H9 (cell line): ENCODE measurements at regions not wholly inside any gene's neighbourhood (a gene's known extent, or its start where the extent isn't known, plus 50 kb on each side); places are given as distances from the start of the nearest gene placed in this dataset.
"Not testable (repeated sequence)": the region's sequence is repeated elsewhere in the genome, so short reads cannot be mapped to it uniquely, and the experiment has no call there.

Source experiments
- DNase-seq: peaks from one replicate; pipeline ENCODE4 v3.0.0-alpha.2; 2017
- H2AFZ ChIP-seq: one replicate; pipeline ENCODE4 v1.6.1; 2013; ENCODE audit warnings: mild to moderate bottlenecking, low read length, control low read depth, moderate library complexity
- H2AK5ac ChIP-seq: 2 replicates; pipeline ENCODE4 v1.6.1; 2013; ENCODE audit warnings: low read length, control low read depth, mixed read lengths; ENCODE audit not compliant: insufficient read length
- H2BK120ac ChIP-seq: one replicate; pipeline ENCODE4 v1.6.1; 2013; ENCODE audit warnings: low read depth, mild to moderate bottlenecking, low read length, control low read depth, inconsistent platforms; ENCODE audit not compliant: poor library complexity, severe bottlenecking
- H2BK12ac ChIP-seq: 2 replicates; pipeline ENCODE4 v1.6.1; 2013; ENCODE audit warnings: low read length, control low read depth, mixed read lengths, low read depth; ENCODE audit not compliant: insufficient read length
- H2BK15ac ChIP-seq: 2 replicates; pipeline ENCODE4 v1.6.1; 2013; ENCODE audit warnings: low read depth, low read length, control low read depth
- H2BK20ac ChIP-seq: one replicate; pipeline ENCODE4 v1.6.1; 2013; ENCODE audit warnings: low read depth, mild to moderate bottlenecking, low read length, control low read depth, inconsistent platforms; ENCODE audit not compliant: poor library complexity, severe bottlenecking
- H2BK5ac ChIP-seq: 2 replicates; pipeline ENCODE4 v1.6.1; 2013; ENCODE audit warnings: low read length, control low read depth, mixed read lengths; ENCODE audit not compliant: insufficient read length
- H3K14ac ChIP-seq: 2 replicates; pipeline ENCODE4 v1.6.1; 2013; ENCODE audit warnings: low read length, control low read depth; ENCODE audit not compliant: insufficient read depth
- H3K18ac ChIP-seq: 2 replicates; pipeline ENCODE4 v1.6.1; 2013; ENCODE audit warnings: low read depth, mild to moderate bottlenecking, mixed read lengths, low read length, control low read depth; ENCODE audit not compliant: insufficient read length
- H3K23ac ChIP-seq: 2 replicates; pipeline ENCODE4 v1.6.1; 2013; ENCODE audit warnings: low read length, control low read depth, mixed read lengths, low read depth; ENCODE audit not compliant: insufficient read length
- H3K23me2 ChIP-seq: 2 replicates; pipeline ENCODE4 v1.6.1; 2013; ENCODE audit warnings: low read depth, mild to moderate bottlenecking, mixed read lengths, low read length, control low read depth; ENCODE audit not compliant: insufficient read length, poor library complexity, severe bottlenecking
- H3K27ac ChIP-seq: 2 replicates; pipeline ENCODE4 v1.5.1; 2013; ENCODE audit warnings: low read length, control low read depth, mixed read lengths, low read depth; ENCODE audit not compliant: insufficient read length
- H3K27me3 ChIP-seq: 2 replicates; pipeline ENCODE4 v1.6.1; 2013; ENCODE audit warnings: low read length, control low read depth, inconsistent platforms; ENCODE audit not compliant: insufficient read depth
- H3K4ac ChIP-seq: 2 replicates; pipeline ENCODE4 v1.6.1; 2013; ENCODE audit warnings: low read depth, mild to moderate bottlenecking, control low read depth, inconsistent platforms, low read length, moderate library complexity
- H3K4me1 ChIP-seq: 2 replicates; pipeline ENCODE4 v1.6.1; 2013; ENCODE audit warnings: low read length, control low read depth, inconsistent platforms; ENCODE audit not compliant: insufficient read depth
- H3K4me2 ChIP-seq: 2 replicates; pipeline ENCODE4 v1.6.1; 2013; ENCODE audit warnings: low read length, control low read depth, mixed read lengths; ENCODE audit not compliant: insufficient read length, insufficient read depth
- H3K56ac ChIP-seq: 2 replicates; pipeline ENCODE4 v1.6.1; 2013; ENCODE audit warnings: low read depth, mild to moderate bottlenecking, mixed read lengths, low read length, control low read depth; ENCODE audit not compliant: insufficient read length
- H3K79me1 ChIP-seq: 2 replicates; pipeline ENCODE4 v1.6.1; 2013; ENCODE audit warnings: low read depth, mild to moderate bottlenecking, moderate library complexity, low read length, control low read depth, inconsistent platforms; ENCODE audit not compliant: insufficient read depth, poor library complexity, severe bottlenecking
- H3K79me2 ChIP-seq: 2 replicates; pipeline ENCODE4 v1.6.1; 2013; ENCODE audit warnings: low read length, control low read depth, inconsistent platforms; ENCODE audit not compliant: insufficient read depth
- H3K9ac ChIP-seq: 2 replicates; pipeline ENCODE4 v1.6.1; 2013; ENCODE audit warnings: low read length, control low read depth, mixed read lengths; ENCODE audit not compliant: insufficient read length; ENCODE audit errors: extremely low read depth
- H3K9me3 ChIP-seq: one replicate; pipeline ENCODE4 v1.6.1; 2013; ENCODE audit warnings: low read depth, low read length, inconsistent platforms; ENCODE audit not compliant: control insufficient read depth
- H3T11ph ChIP-seq: one replicate; pipeline ENCODE4 v1.6.1; 2013; ENCODE audit warnings: mild to moderate bottlenecking, low read length, control low read depth, inconsistent platforms
- H4K20me1 ChIP-seq: one replicate; pipeline ENCODE4 v1.6.1; 2013; ENCODE audit not compliant: control insufficient read depth, insufficient read length, insufficient read depth
- H4K5ac ChIP-seq: 2 replicates; pipeline ENCODE4 v1.6.1; 2013; ENCODE audit warnings: low read depth, mild to moderate bottlenecking, mixed read lengths, low read length, control low read depth; ENCODE audit not compliant: insufficient read length
- H4K8ac ChIP-seq: replicated peaks from 2 replicates; pipeline ENCODE4 v1.6.1; 2013; ENCODE audit warnings: low read length, control low read depth, mixed read lengths, low read depth; ENCODE audit not compliant: insufficient read length
- H4K91ac ChIP-seq: 2 replicates; pipeline ENCODE4 v1.6.1; 2013; ENCODE audit warnings: low read depth, mild to moderate bottlenecking, moderate library complexity, mixed read lengths, low read length, control low read depth; ENCODE audit not compliant: insufficient read length
- H3K27ac Mint-ChIP-seq, 3 experiments: 2 replicates in 2 of 3; 3 replicates in 1 of 3; pipeline ENCODE4 v1.8.0; 2020 to 2021; ENCODE audit warnings: mixed read lengths in 3 of 3, mild to moderate bottlenecking in 1 of 3, moderate library complexity in 1 of 3
- H3K27me3 Mint-ChIP-seq: 2 replicates; pipeline ENCODE4 v1.8.0; 2021; ENCODE audit warnings: low read depth, mild to moderate bottlenecking, moderate library complexity, mixed read lengths
- H3K36me3 Mint-ChIP-seq, 3 experiments: 2 replicates in 2 of 3; 3 replicates in 1 of 3; pipeline ENCODE4 v1.8.0; 2020 to 2021; ENCODE audit warnings: low read depth in 3 of 3, mixed read lengths in 3 of 3; ENCODE audit not compliant: insufficient read depth in 1 of 3
- H3K4me1 Mint-ChIP-seq, 2 experiments: 2 replicates each; pipeline ENCODE4 v1.8.0; 2020; ENCODE audit warnings: mixed read lengths in 2 of 2
- H3K4me3 Mint-ChIP-seq, 2 experiments: 2 replicates in 1 of 2; 3 replicates in 1 of 2; pipeline ENCODE4 v1.8.0; 2020 to 2021; ENCODE audit warnings: mild to moderate bottlenecking in 2 of 2, mixed read lengths in 2 of 2, moderate library complexity in 1 of 2
- H3K9me3 Mint-ChIP-seq, 2 experiments: 2 replicates in 1 of 2; 3 replicates in 1 of 2; pipeline ENCODE4 v1.8.0; 2020; ENCODE audit warnings: mild to moderate bottlenecking in 2 of 2, mixed read lengths in 2 of 2, moderate library complexity in 1 of 2
- CTCF ChIP-seq: fragments of 200-600 bp; sonication (generic); conservative IDR thresholded peaks from 3 replicates; pipeline ENCODE4 v1.8.0; 2021; ENCODE audit warnings: antibody characterized with exemption, mild to moderate bottlenecking
- WGBS: extraction: QIAGEN DNeasy Blood & Tissue Kit; methylation state at CpG from one replicate; pipeline ENCODE4 v1.1.7; 2013; ENCODE audit warnings: missing lambda C conversion rate, low lambda C conversion rate, mixed read lengths; ENCODE audit not compliant: insufficient read length; ENCODE audit errors: extremely low coverage; 5-methylcytosine and 5-hydroxymethylcytosine counted together

GRCh38 chr4:156374069-156374468, 420.4 kb upstream of the CTSO start:
- no peak overlapping the region for H2BK20ac ChIP-seq
- Mint-ChIP-seq H3K9me3 (peaks cover 0 to 2% of the 10 kb centered on the region in 2 experiments; a peak in 1 of 5 replicates), H3K27ac (no peak overlapping the region), H3K36me3 (peaks cover 0 to 2% (median 1%) of the 10 kb centered on the region in 3 experiments; a peak in 4 of 7 replicates), H3K4me1 (peaks cover 10 to 19% of the 10 kb centered on the region in 2 experiments), H3K4me3 (no peak overlapping the region), H3K27me3 (no peaks in the 10 kb centered on the region)
- H3K56ac ChIP-seq: no peak overlapping the region
- no peak overlapping the region for H3K27ac ChIP-seq
- no peak overlapping the region for H3K4ac ChIP-seq
- H3T11ph ChIP-seq: no peak overlapping the region
- DNase-seq: no peak
- H3K4me2 ChIP-seq: no peak overlapping the region
- H3K14ac ChIP-seq: no peak overlapping the region
- no peaks in the 10 kb centered on the region for H4K20me1 ChIP-seq
- no peak overlapping the region for H3K18ac ChIP-seq
- no peaks in the 10 kb centered on the region for H3K27me3 ChIP-seq
- H2BK5ac ChIP-seq: no peak overlapping the region
- H3K9me3 ChIP-seq: no peaks in the 10 kb centered on the region
- no CpG with 5 or more reads among the region's 2 CpGs for WGBS
- H3K79me1 ChIP-seq: no peaks in the 10 kb centered on the region
- no peak overlapping the region for H4K5ac ChIP-seq
- H2AK5ac ChIP-seq: no peak overlapping the region
- no peak overlapping the region for H3K9ac ChIP-seq
- H4K8ac ChIP-seq: no peak overlapping the region
- H3K79me2 ChIP-seq: no peaks in the 10 kb centered on the region
- H2BK15ac ChIP-seq: no peak overlapping the region
- H2AFZ ChIP-seq: no peak overlapping the region
- no peak overlapping the region for H2BK120ac ChIP-seq
- no peak for TF ChIP-seq CTCF
- H3K23me2 ChIP-seq: no peaks in the 10 kb centered on the region
- H4K91ac ChIP-seq: no peak overlapping the region
- no peaks in the 10 kb centered on the region for H3K4me1 ChIP-seq
- no peak overlapping the region for H3K23ac ChIP-seq
- no peak overlapping the region for H2BK12ac ChIP-seq

GRCh38 chr4:156367502-156367901, 413.8 kb upstream of the CTSO start:
- not testable (repeated sequence) for H3K14ac ChIP-seq, H3K79me1 ChIP-seq, H3K23ac ChIP-seq, H3K4me1 Mint-ChIP-seq, H3T11ph ChIP-seq, H3K4ac ChIP-seq, H2BK12ac ChIP-seq, H3K9ac ChIP-seq, H3K4me3 Mint-ChIP-seq, H4K91ac ChIP-seq, H2AK5ac ChIP-seq, H2BK15ac ChIP-seq, H3K27me3 Mint-ChIP-seq, H4K8ac ChIP-seq, H3K9me3 ChIP-seq, H3K23me2 ChIP-seq, H4K20me1 ChIP-seq, H3K18ac ChIP-seq, H3K27ac ChIP-seq, H3K4me2 ChIP-seq, H3K27me3 ChIP-seq, H3K4me1 ChIP-seq, H2BK120ac ChIP-seq, H2BK20ac ChIP-seq, H2AFZ ChIP-seq, H4K5ac ChIP-seq, H3K79me2 ChIP-seq, H2BK5ac ChIP-seq, H3K56ac ChIP-seq
- Mint-ChIP-seq H3K27ac (peak overlapping the region in 1 of 3 experiments; percentile 91; a peak in 1 of 7 replicates), H3K36me3 (peaks cover 5 to 14% (median 13%) of the 10 kb centered on the region in 3 experiments), H3K9me3 (peaks cover 5 to 11% of the 10 kb centered on the region in 2 experiments)
- peak; percentile 54 for DNase-seq
- WGBS: no CpG with 5 or more reads among the region's 13 CpGs
